Glutamatergic neuron (in vitro differentiated cells): ENCODE measurements at regions not wholly inside any gene's neighbourhood (a gene's known extent, or its start where the extent isn't known, plus 50 kb on each side); places are given as distances from the start of the nearest gene placed in this dataset.
"Not testable (repeated sequence)": the region's sequence is repeated elsewhere in the genome, so short reads cannot be mapped to it uniquely, and the experiment has no call there.

Experiments
- DNase-seq: peaks from one replicate; pipeline ENCODE4 v3.0.0; 2022
- H3K27ac Mint-ChIP-seq: one replicate; pipeline ENCODE4 v1.8.0; 2020; ENCODE audit warnings: mild to moderate bottlenecking, mixed read lengths, inconsistent platforms; ENCODE audit not compliant: unreplicated experiment
- H3K27me3 Mint-ChIP-seq: one replicate; pipeline ENCODE4 v1.8.0; 2020; ENCODE audit warnings: mild to moderate bottlenecking, moderate library complexity, mixed read lengths, inconsistent platforms; ENCODE audit not compliant: unreplicated experiment
- H3K36me3 Mint-ChIP-seq: one replicate; pipeline ENCODE4 v1.8.0; 2020; ENCODE audit warnings: mild to moderate bottlenecking, mixed read lengths, inconsistent platforms; ENCODE audit not compliant: unreplicated experiment
- H3K4me1 Mint-ChIP-seq: one replicate; pipeline ENCODE4 v1.8.0; 2020; ENCODE audit warnings: mild to moderate bottlenecking, low read depth, mixed read lengths, inconsistent platforms; ENCODE audit not compliant: unreplicated experiment
- H3K4me3 Mint-ChIP-seq: one replicate; pipeline ENCODE4 v1.8.0; 2020; ENCODE audit warnings: mild to moderate bottlenecking, mixed read lengths, inconsistent platforms; ENCODE audit not compliant: unreplicated experiment
- H3K9me3 Mint-ChIP-seq: one replicate; pipeline ENCODE4 v1.8.0; 2020; ENCODE audit warnings: mild to moderate bottlenecking, moderate library complexity, mixed read lengths, inconsistent platforms; ENCODE audit not compliant: unreplicated experiment
- TF ChIP-seq, protein P1 (sequence below): fragments of 200-600 bp; sonication (generic); IDR thresholded peaks from one replicate; pipeline ENCODE4 v1.5.0; 2021; ENCODE audit not compliant: partially characterized antibody, unreplicated experiment

GRCh38 chr1:203995228-203995627 is 77.7 kb upstream of the SOX13 start:
- H3K36me3 Mint-ChIP-seq, result no peaks in the 10 kb centered on the region
- H3K27ac Mint-ChIP-seq, result no peak overlapping the region
- H3K4me3 Mint-ChIP-seq, result no peak overlapping the region
- no peak for DNase-seq
- peaks cover 3% of the 10 kb centered on the region for H3K9me3 Mint-ChIP-seq
- H3K27me3 Mint-ChIP-seq, result no peaks in the 10 kb centered on the region
- H3K4me1 Mint-ChIP-seq, result no peaks in the 10 kb centered on the region
- TF ChIP-seq, protein P1, sequence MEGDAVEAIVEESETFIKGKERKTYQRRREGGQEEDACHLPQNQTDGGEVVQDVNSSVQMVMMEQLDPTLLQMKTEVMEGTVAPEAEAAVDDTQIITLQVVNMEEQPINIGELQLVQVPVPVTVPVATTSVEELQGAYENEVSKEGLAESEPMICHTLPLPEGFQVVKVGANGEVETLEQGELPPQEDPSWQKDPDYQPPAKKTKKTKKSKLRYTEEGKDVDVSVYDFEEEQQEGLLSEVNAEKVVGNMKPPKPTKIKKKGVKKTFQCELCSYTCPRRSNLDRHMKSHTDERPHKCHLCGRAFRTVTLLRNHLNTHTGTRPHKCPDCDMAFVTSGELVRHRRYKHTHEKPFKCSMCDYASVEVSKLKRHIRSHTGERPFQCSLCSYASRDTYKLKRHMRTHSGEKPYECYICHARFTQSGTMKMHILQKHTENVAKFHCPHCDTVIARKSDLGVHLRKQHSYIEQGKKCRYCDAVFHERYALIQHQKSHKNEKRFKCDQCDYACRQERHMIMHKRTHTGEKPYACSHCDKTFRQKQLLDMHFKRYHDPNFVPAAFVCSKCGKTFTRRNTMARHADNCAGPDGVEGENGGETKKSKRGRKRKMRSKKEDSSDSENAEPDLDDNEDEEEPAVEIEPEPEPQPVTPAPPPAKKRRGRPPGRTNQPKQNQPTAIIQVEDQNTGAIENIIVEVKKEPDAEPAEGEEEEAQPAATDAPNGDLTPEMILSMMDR, result no peak

GRCh38 chr1:203996126-203996525 is 76.8 kb upstream of the SOX13 start:
- no peak for DNase-seq
- H3K27ac Mint-ChIP-seq, result no peak overlapping the region
- H3K4me3 Mint-ChIP-seq, result no peak overlapping the region
- H3K36me3 Mint-ChIP-seq, result no peaks in the 10 kb centered on the region
- H3K4me1 Mint-ChIP-seq, result no peaks in the 10 kb centered on the region
- TF ChIP-seq, protein P1, result no peak
- H3K9me3 Mint-ChIP-seq, result peaks cover 3% of the 10 kb centered on the region
- no peaks in the 10 kb centered on the region for H3K27me3 Mint-ChIP-seq

DNA sequence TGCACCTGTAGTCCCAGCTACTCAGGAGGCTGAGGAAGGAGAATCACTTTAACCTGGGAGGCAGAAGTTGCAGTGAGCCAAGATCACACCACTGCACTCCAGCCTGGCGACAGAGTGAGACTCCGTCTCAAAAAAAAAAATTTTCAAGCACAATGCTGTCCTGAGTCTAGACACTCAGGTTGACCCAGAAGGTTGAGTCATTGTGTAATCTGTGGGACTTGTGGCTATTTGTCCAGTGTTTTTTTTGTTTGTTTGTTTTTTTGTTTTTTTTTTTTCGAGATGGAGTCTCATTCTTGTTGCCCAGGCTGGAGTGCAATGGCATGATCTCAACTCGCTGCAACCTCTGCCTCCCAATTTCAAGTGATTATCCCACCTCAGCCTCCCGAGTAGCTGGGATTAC is 74.3 kb upstream of the SOX13 start:
- not testable (repeated sequence) for DNase-seq, H3K9me3 Mint-ChIP-seq, H3K27ac Mint-ChIP-seq, H3K36me3 Mint-ChIP-seq, H3K4me1 Mint-ChIP-seq, H3K4me3 Mint-ChIP-seq, H3K27me3 Mint-ChIP-seq

DNA sequence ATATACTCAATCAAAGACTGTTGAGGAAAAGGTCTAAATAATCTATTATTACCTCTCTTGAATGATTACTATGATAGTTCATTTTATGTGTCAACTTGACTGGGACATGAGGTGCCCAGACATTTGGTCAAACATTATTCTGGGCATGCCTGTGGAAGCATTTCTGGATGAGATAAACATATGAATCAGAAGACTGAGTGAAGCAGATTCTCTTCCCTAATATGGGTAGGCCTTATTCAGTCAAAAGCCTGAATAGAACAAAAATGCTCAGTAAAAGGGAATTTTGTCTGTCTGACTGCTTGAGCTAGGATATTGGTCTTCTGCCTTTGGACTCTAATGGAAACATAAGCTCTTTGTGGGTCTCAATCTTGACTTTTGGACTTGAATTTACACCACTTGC is 73.3 kb upstream of the SOX13 start:
- Mint-ChIP-seq H3K27me3 (no peaks in the 10 kb centered on the region), H3K4me1 (no peaks in the 10 kb centered on the region), H3K9me3 (peaks cover 3% of the 10 kb centered on the region), H3K27ac (no peak overlapping the region), H3K4me3 (no peak overlapping the region), H3K36me3 (no peaks in the 10 kb centered on the region)
- TF ChIP-seq, protein P1, result no peak
- no peak for DNase-seq

DNA sequence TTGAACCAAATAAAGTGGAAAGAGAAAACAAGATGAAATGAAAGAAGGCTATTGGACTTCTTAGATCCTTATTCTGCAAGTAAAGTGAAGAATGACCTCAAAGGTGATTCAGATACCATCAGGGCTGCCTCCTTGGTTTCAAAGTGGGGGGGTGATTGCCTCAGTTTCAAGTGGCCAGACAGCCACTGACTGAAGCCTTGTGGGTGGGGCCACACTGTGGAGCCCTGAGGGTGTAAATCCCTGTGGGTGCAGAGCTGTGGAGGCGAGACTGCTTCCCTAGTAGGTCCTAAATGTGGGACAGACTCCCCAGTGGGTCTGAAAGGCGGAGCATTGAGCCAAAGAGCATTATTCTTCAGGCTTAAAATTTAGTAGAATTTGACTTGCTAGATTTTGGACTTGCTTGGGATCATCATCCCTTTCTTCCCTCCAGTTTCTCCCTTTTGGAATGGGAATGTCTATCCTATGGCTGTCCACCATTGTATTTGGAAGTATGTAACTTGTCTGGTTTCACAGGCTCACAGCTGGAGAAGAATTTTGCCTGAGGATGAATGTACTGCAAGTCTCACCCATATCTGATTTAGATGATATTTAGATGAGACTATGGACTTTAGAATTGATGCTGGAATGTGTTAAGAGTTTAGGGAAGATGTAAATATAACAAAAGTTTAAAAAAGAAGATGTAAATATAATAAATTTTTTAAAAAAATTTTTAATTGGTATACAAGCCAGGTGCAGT is 71.6 kb upstream of the SOX13 start:
- no peaks in the 10 kb centered on the region for H3K36me3 Mint-ChIP-seq
- peaks cover 3% of the 10 kb centered on the region for H3K9me3 Mint-ChIP-seq
- no peak overlapping the region for H3K4me3 Mint-ChIP-seq
- no peak overlapping the region for H3K27ac Mint-ChIP-seq
- H3K4me1 Mint-ChIP-seq, result no peaks in the 10 kb centered on the region
- TF ChIP-seq, protein P1, result no peak
- no peak for DNase-seq
- H3K27me3 Mint-ChIP-seq, result no peaks in the 10 kb centered on the region
